IPS DF 6.9 (cell line): ENCODE measurements at regions not wholly inside any gene's neighbourhood (a gene's known extent, or its start where the extent isn't known, plus 50 kb on each side); places are given as distances from the start of the nearest gene placed in this dataset.

Experiments used
- DNase-seq: peaks from one replicate; pipeline ENCODE4 v3.0.0-alpha.2; 2013; ENCODE audit warnings: low read depth, low spot score
- H3K27ac ChIP-seq: one replicate; pipeline ENCODE4 v1.5.1; 2013; ENCODE audit warnings: low read length, control low read depth
- H3K27me3 ChIP-seq: 2 replicates; pipeline ENCODE4 v1.6.1; 2013; ENCODE audit warnings: mild to moderate bottlenecking, low read length; ENCODE audit not compliant: control insufficient read depth, insufficient read depth
- H3K36me3 ChIP-seq: 2 replicates; pipeline ENCODE4 v1.6.1; 2013; ENCODE audit warnings: low read length; ENCODE audit not compliant: control insufficient read depth, insufficient read depth
- H3K4me1 ChIP-seq: 2 replicates; pipeline ENCODE4 v1.6.1; 2013; ENCODE audit warnings: low read length; ENCODE audit not compliant: control insufficient read depth, insufficient read depth
- H3K4me3 ChIP-seq: 2 replicates; pipeline ENCODE4 v1.5.1; 2013; ENCODE audit warnings: mild to moderate bottlenecking, low read length
- H3K9me3 ChIP-seq: 2 replicates; pipeline ENCODE4 v1.6.1; 2013; ENCODE audit warnings: low read length, inconsistent platforms; ENCODE audit not compliant: control insufficient read depth, insufficient read depth
- WGBS: extraction: QIAGEN DNeasy Blood & Tissue Kit; methylation state at CpG from one replicate; pipeline ENCODE4 v1.1.7; 2013; ENCODE audit warnings: mixed read lengths, missing lambda C conversion rate; ENCODE audit not compliant: insufficient read length, insufficient coverage; 5-methylcytosine and 5-hydroxymethylcytosine counted together

- Histone ChIP-seq H3K27me3 (no peaks in the 10 kb centered on the region), H3K4me1 (no peaks in the 10 kb centered on the region), H3K9me3 (no peaks in the 10 kb centered on the region), H3K4me3 (no peak overlapping the region), H3K36me3 (no peaks in the 10 kb centered on the region; the same call in 1 of the 2 replicates), H3K27ac (no peak overlapping the region)
- no peak for DNase-seq
- no CpG with 5 or more reads among the region's 6 CpGs for WGBS
Observed at GRCh38 chr21:41640748-41641509, 125.9 kb downstream of the RIPK4 start.

DNA sequence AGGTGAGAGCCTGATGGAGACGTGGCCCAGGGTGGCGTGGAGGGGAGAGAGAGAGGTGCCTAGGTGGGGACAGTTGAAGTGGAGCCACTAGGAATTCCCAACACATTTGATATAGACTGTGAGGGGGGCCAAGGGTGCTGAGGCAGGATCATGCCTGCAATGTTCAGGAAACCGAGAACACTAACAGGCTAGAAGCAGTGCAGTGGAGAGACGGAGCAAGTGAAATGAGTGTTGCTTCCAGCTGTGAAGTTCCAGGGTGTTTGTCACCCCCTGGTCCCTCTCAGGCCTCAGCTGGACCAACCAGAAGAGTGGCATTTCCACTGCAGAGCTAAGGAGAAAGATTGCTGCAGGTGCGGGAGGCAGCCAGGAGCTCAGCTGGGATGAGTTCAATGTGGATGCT, 127.1 kb downstream of the RIPK4 start:
- no peaks in the 10 kb centered on the region for H3K4me1 ChIP-seq
- WGBS, result no CpG with 5 or more reads among the region's 5 CpGs
- H3K9me3 ChIP-seq, result no peaks in the 10 kb centered on the region
- H3K36me3 ChIP-seq, result no peaks in the 10 kb centered on the region; the same call in 1 of the 2 replicates
- no peaks in the 10 kb centered on the region for H3K27me3 ChIP-seq
- no peak for DNase-seq
- H3K27ac ChIP-seq, result no peak overlapping the region
- H3K4me3 ChIP-seq, result no peak overlapping the region

GRCh38 chr21:41639336-41639735, 127.5 kb downstream of the RIPK4 start:
- H3K4me3 ChIP-seq, result no peak overlapping the region
- no peaks in the 10 kb centered on the region for H3K4me1 ChIP-seq
- no peaks in the 10 kb centered on the region for H3K9me3 ChIP-seq
- WGBS, result no CpG with 5 or more reads among the region's 10 CpGs
- H3K27me3 ChIP-seq, result no peaks in the 10 kb centered on the region
- DNase-seq, result no peak
- no peak overlapping the region for H3K27ac ChIP-seq
- H3K36me3 ChIP-seq, result no peaks in the 10 kb centered on the region; the same call in 1 of the 2 replicates

GRCh38 chr21:41638201-41638790, 128.6 kb downstream of the RIPK4 start:
- H3K27me3 ChIP-seq, result no peaks in the 10 kb centered on the region
- H3K9me3 ChIP-seq, result no peaks in the 10 kb centered on the region
- DNase-seq, result no peak
- no peaks in the 10 kb centered on the region; the same call in 1 of the 2 replicates for H3K36me3 ChIP-seq
- H3K4me1 ChIP-seq, result no peaks in the 10 kb centered on the region
- H3K4me3 ChIP-seq, result no peak overlapping the region
- no peak overlapping the region for H3K27ac ChIP-seq
- WGBS, result no CpG with 5 or more reads among the region's 3 CpGs

GRCh38 chr21:41636636-41637630, 129.0 kb upstream of the TMPRSS2 start:
- Histone ChIP-seq H3K4me3 (no peak overlapping the region), H3K4me1 (no peaks in the 10 kb centered on the region; the same call in 1 of the 2 replicates), H3K36me3 (no peaks in the 10 kb centered on the region; the same call in 1 of the 2 replicates), H3K27ac (no peak overlapping the region), H3K27me3 (no peaks in the 10 kb centered on the region), H3K9me3 (no peaks in the 10 kb centered on the region)
- DNase-seq, result no peak
- WGBS, result no CpG with 5 or more reads among the region's 12 CpGs

DNA sequence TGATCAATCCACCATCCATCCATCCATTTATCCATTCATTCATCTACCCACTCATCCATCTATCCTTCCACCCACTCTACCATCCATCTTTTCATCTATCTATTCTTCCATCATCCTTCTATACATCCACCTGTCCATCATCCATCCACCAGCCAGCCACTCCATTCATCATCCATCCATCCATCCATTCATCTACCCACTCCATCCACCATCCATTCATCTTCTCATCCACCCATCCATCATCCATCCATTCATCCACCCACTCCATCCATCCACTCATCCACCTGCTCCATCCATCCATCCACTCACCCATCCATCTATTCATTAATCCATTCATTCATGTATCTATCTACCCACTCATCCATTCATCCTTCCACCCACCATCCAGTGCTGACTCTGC, 127.9 kb upstream of the TMPRSS2 start:
- no peak overlapping the region for H3K27ac ChIP-seq
- no peaks in the 10 kb centered on the region; the same call in 1 of the 2 replicates for H3K4me1 ChIP-seq
- H3K36me3 ChIP-seq, result no peaks in the 10 kb centered on the region; the same call in 1 of the 2 replicates
- no peak for DNase-seq
- H3K27me3 ChIP-seq, result no peaks in the 10 kb centered on the region
- H3K9me3 ChIP-seq, result no peaks in the 10 kb centered on the region
- H3K4me3 ChIP-seq, result no peak overlapping the region

DNA sequence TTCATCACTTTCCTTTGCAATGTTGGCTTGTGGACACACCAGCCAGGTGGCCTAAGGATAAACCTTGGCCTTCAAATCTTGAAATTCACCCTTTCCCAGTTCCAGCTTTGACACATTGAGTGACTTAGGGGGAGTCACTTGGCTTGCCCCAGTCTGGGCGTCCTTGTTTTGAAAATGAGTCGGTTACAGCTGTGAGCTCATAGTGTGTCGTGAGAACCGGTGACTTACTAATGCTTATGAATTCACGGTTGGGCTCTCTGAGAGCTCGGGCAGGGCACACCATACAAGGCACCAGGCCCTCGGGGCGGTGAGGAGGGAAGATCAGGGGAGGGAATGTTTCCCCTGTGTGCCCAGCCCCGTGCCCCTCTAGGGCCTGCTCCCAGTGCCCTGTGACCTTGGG, 126.9 kb upstream of the TMPRSS2 start:
- no peaks in the 10 kb centered on the region; the same call in 1 of the 2 replicates for H3K36me3 ChIP-seq
- no peak overlapping the region for H3K4me3 ChIP-seq
- no peaks in the 10 kb centered on the region for H3K9me3 ChIP-seq
- H3K27ac ChIP-seq, result no peak overlapping the region
- no peak for DNase-seq
- no CpG with 5 or more reads among the region's 9 CpGs for WGBS
- H3K4me1 ChIP-seq, result no peaks in the 10 kb centered on the region; the same call in 1 of the 2 replicates
- H3K27me3 ChIP-seq, result no peaks in the 10 kb centered on the region

- no peaks in the 10 kb centered on the region; the same call in 1 of the 2 replicates for H3K36me3 ChIP-seq
- no peaks in the 10 kb centered on the region for H3K9me3 ChIP-seq
- no peaks in the 10 kb centered on the region for H3K27me3 ChIP-seq
- no peak for DNase-seq
- H3K27ac ChIP-seq, result no peak overlapping the region
- WGBS, result no CpG with 5 or more reads among the region's 6 CpGs
- H3K4me3 ChIP-seq, result no peak overlapping the region
- H3K4me1 ChIP-seq, result no peaks in the 10 kb centered on the region; the same call in 1 of the 2 replicates
Observed at GRCh38 chr21:41634211-41634694, 126.3 kb upstream of the TMPRSS2 start.

DNA sequence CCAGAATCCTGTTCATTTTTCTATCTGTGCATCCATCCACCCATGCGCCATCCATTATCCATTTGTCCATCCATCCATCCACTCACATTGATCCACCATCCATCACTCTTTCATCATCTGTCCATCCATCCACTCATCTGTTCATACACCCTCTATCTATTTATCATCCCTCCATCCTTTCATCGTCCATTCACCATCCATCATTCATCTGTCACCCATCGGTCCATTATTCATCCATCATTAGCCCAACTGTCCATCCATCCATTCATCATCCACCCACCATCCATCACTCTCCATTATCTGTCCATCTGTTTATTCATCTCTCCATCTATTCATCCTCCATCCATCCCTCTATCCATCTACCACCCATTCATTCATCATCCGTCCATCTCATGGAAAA, 125.7 kb upstream of the TMPRSS2 start:
- Histone ChIP-seq H3K27ac (no peak overlapping the region), H3K27me3 (no peaks in the 10 kb centered on the region), H3K9me3 (no peaks in the 10 kb centered on the region), H3K4me1 (no peaks in the 10 kb centered on the region; the same call in 1 of the 2 replicates), H3K4me3 (no peak overlapping the region), H3K36me3 (no peaks in the 10 kb centered on the region)
- no peak for DNase-seq
- 100% methylated on average over 3 of the region's 4 CpGs for WGBS
